Limb (tissue), 2 donors: ENCODE measurements at regions not wholly inside any gene's neighbourhood (a gene's known extent, or its start where the extent isn't known, plus 50 kb on each side); places are given as distances from the start of the nearest gene placed in this dataset.

Source experiments
- DNase-seq, 2 donors: peaks; one replicate each; pipeline ENCODE4 v3.0.0-alpha.2; 2016; ENCODE audit errors: extremely low spot score in 2 of 2

DNA sequence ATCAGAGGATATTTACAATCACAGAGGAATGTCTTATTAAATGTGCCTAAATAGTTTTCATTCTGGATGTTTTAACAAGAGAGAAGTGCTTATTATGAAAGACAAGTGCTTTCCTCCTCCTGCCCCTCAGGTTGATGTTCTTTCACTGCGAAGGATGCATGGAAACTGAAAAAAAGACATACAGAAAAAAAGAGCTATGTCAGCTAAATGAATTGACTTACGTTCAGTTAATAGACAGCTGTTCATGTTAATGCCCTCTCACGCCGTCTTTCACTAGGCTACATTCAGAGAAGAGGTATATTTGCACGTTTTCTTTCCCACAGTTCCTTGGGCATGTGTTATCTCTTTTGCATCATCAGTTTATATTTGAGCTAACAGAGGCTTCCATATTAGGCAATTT, 821.8 kb upstream of the PCDH9 start:
- no peak for DNase-seq

DNA sequence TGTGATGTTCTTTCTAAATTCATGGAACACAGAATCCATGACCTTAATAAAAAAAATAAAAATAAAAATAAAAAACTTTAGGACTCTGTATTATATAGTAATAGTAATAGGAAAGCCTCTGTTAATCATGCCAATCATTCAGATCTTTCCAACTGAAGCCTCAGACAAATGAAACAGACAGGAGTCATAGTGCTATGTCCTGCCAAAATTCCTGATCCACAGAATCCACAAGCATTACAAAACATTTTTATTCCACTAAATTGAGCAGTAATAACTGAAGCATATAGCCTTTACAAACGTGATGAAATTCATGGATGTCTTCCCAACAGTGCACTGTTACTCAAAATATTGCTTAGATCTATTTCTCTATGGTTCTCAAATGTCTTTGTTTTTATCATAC, 820.6 kb upstream of the PCDH9 start:
- DNase-seq, result no peak

DNA sequence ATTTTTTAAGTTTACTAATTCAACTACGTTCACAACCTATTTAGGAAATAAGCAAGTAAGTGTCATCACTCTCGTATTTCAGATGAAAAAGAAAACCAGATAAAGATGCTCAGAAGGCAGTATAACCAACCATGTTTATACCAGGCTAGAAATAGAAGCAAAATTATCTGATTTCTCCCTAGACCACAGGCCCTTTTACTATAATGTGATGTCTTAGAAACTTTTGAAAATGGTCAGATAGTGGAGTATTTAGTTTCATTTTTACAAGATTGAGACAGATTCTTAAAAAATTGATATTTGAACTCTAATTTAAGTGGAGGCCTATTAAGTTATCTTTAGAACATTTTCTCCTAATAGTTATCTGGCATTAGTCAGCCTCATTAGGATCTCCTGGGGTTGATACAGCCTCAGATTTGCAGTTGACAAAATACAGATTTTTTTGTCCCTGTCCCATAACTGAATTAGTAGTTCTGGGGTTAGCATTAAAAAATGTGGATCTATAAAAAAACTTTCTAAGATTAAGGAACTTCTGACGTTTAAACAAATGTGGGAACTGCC, 818.7 kb upstream of the PCDH9 start:
- no peak for DNase-seq

DNA sequence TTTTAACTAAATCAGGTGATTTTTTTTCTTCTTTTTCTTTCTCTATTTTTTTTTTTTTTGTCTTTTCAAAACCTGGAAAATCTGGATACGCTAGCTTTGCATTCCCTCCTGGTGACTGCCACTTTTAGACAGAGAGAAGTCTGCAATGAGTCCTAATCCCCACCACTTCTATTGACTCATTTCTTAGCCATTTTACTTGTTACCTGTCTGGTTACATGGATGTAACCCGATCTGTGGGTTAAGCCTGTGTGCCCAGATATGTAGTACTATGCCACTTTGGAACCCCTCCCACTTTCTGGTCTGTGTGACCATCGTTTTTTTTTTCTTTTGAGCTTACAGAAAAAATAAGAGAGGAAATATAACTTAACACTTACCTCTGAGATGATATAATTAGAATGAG, 817.8 kb upstream of the PCDH9 start:
- DNase-seq, result no peak

DNA sequence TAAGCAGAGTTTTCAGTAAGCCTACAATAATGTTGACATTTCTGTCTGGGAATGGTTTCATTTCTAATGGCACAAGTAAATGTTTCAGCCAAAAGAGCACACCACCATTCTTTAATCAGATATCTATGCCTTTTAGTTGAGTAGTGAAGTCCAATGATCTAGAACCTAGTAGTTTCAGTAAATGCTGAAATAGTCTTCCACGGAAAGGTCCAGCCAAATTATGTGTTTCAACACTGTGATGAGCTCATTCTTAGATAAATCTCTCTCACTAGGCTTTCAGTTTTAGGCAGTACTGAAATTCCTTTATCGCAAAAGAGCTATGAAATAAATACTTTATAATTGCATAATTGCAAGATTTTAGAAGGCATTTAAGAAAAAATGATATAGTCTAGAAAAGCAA, 816.8 kb upstream of the PCDH9 start:
- DNase-seq, result no peak

DNA sequence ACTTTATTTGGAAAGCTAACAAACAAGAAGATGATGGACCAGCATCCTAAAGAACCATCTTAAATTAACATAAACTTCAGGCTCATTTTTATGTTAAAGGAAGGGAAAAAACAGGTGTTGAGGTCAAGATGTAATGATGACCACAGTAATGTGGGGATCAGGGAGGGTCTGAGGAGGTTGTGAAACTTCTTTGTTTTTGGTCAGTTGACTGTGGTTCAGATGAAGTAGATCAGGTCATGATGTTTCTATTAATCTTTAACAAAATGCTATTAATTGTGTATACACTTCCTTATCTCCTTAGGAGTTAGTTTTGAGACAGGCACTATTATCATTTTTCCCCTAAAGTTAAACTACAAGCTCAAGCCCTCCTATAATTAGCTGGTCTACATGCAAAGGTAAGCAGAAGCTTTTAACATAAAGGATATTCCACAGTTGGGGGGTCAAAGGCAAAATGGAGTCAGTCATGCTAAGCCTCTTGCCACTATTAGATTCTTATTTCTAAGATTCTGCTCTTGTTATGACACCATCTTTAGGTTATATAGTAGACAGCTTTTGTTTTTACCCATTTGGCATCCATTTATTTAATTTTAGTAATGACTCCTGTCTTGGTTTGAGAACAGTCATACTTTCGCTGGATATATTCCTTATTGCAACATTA, 800.1 kb upstream of the PCDH9 start:
- no peak for DNase-seq

DNA sequence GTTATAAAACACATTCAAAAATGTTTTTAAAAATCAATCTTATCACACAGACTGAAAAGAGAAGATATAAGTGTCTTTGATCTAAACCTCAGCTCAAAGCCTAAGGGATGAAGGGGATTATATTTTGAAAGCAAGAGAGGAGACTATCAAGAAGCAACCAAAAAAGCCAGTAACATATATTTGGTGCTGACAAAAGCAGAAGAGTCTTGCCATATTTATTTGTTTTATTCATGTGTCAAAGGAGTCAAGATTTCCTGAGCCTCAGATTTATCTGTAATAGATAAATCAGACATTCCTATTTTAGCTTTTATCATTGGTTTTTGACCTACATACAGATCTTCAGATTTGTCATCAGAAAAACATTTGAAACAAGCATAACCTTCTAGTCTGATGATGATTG, 798.6 kb upstream of the PCDH9 start:
- DNase-seq, result no peak

DNA sequence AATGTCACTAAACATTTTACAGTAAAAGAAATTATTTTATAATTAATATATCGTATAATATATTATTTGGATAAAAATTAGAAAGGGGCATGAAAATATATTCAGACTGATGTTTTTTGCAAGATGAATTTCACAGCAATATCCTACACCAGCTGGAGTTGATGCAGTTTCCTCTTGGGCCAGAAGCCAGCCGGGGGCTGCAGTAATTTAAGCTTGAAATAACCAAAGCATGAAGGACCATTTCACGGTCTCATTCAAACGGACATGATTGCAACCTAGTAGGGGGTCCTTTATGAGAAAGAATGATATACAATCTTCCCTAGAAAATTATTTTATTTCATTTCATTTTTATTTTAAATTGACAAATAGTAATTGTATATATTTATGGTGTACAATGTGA, 797.2 kb upstream of the PCDH9 start:
- DNase-seq, result peak; percentile 15 to 38

DNA sequence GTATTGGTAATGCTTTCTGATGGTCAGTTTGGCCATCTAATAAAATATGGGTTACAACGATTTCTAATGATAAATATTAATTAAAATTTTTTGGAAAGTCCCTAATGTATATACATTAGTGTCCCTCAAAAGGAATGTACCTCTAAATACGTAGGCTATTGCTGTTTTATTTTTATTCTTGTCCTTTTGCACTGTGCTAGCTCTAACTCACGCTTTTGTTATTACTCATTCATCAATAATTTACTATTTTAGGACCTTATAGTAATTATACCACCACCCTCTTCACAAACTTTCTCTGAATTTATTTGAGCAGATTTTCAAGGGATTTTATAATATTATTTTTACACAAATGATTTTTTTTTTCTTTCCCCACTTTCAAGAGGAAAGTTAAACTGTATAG, 795.9 kb upstream of the PCDH9 start:
- DNase-seq, result no peak

DNA sequence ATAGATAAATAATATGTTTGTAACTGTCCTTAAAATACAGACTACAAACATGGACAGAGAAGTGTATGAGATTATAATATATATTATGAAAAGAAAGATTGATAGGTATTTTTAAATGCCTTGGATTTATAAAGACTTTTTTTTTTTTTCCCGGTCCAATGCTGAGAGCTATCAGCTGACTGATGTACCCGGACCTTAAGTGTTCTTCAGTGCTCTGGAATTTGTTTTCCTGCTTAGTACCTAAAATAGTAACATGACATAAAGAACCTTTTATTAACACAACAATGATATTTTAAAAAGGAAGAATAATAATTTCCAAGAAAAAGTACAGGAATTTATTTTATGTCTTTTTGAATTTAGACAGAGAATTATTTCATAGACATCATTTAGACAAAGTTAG, 795.5 kb upstream of the PCDH9 start:
- DNase-seq, result no peak

DNA sequence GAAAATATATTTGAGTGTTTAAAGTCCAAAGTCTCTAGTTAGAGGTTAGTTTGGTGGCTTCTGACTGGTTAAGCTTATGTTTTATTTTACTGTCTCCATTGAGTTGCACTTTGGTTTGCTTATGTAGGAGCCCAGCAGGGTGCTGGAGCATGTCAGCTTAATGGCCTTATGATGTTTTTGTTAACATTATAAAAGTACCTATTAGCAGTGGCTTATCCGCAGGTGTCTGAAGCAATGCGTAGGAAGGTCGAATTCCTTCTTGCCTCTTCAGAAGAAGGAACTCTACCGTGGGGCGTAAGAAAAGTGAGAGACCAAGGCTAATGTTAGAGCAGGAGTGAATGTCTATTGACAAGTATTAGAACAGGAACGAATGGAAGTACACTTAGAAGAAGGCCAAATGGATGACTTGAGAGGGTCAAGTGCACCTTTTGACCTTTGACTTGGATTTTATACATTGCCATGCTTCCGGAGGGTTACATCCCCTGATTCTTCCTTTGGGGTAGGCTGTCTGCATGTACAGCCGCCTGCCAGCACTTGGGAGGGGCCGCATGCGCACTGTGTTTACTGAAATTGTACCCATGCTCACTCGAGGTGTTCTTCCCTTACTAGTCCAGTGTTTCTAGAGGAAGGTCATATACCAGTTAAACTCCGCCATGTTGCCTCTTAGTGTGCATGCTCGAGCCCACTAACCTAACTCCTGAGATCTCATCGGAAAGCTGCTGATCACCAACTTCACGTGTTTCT, 793.9 kb upstream of the PCDH9 start:
- no peak for DNase-seq

DNA sequence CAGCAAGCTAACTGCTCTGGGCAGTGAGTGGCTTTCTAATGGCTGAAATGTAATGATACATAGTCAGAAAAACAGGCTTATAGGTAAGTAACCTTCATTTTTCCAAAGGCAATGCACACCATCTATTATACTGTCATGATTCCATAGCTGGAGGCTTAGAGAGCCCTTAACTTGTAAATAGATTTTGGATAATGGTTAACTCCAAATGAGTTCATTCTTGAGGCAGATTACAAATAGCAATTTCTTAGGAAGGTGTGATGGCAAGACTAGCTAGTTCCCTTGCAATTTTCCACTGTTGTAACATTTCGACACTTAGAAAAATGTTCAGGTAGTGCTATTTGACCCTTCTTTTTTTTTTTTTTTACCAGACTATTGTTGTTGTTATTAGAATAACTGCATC, 789.8 kb upstream of the PCDH9 start:
- DNase-seq, result no peak

DNA sequence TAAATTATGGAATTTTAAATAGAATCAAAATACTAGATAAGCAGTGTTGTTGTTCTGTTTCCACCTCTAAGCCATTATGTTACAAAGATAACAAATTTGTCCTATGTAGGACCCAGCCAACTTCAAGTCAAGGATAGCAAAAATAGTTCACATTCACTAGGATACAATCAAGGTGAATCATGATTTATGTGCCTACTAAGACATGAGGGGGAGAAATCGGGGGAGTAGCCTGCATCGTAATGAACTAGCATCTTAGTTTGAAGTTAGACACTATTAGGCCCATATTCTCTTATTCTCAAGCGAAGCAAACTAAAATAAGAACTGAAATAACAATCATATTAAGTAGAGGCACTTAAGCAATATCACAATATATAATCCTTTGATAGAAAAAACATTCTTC, 779.4 kb upstream of the PCDH9 start:
- no peak for DNase-seq

DNA sequence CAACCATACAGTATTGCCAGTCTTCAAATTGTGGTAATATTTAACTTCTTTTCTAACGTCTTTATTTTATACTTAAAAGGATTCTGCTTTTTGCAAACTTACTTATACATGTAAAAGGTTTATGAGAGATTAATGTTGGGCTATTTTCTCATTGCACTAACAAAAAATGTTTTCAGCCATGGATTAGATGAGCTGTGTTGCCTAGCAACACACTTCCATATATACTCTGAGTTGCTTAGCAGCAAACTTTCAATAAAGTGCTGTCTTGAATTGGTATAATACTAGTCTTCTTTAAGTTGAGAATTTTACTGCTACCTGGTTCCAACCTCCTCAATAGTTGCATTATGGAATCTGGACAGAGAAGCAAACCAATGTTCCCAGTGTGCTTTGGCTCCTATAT, 777.4 kb upstream of the PCDH9 start:
- DNase-seq, result peak in 1 of 2 donors; percentile 6

DNA sequence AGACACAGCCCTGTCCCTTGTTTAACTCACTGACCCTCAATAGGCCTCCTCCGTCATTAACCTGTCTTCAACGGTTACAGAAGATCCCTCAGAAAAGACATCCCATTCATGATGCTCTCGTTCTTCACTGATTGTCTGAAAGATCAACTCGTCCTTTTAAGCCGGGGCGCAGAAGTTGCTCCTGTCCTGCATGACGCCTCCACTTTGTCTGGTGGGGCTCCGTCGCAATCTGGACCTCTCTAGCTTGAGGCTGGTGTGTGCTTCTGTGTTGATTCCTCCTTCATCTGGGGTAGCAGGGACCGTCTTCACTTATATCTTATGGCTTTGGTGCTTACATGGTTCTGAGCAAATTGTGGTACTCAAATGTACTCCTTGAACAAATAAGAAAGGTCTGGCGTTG, 766.0 kb upstream of the PCDH9 start:
- no peak for DNase-seq

DNA sequence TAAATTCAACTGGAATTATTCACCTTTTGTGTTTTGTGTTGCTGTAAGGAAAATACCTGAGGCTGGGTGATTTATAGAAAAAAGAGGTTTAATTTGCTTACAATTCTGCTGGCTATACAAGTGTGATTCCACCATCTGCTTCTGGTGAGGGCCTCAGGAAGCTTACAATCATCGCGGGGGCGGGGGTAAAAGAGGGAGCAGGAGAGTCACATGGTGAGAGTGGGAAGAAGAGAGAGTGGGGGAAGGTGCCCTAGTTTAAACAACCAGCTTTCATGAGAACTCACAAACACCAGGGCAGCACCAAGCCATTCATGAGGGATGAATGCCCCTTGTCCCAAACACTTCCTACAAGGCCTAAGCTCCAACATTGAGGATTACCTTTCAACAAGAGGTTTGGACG, 760.7 kb upstream of the PCDH9 start:
- DNase-seq, result no peak

DNA sequence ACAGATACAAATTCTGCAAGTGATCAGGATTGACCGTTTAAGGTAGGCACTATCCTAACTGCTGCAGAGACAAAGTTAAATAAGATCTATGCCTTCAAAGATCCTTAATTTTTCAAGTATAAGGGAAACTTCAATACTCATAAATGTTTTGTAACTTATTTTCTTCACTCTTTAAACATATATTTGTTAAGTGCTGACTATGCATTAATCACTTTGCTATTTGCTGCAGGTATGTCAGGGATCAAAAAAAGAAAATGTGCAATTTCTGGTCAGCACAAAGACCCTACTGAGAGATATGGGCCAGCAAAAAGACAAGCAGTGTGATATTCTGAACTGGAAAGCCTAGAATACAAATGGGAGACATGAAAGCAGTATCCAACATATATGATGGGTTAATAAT, 756.1 kb upstream of the PCDH9 start:
- DNase-seq, result no peak

DNA sequence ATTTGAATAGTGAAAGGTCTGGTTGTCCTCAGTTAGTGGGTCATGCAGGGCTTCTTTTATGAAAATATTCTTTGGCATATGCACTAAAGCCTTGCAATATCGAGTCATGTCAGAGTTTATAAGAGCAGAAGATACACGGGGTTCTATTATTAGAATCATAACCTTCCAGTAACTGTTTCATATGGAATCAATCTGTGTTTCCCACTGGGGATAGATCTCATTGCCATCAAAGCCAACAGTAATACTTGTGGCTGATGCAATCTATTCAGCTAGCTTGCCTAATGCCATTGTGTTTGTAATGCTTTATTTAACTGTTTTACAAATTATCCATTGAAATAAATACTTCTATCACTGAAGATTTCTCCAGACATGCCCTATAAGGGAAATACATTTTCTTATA, 746.9 kb upstream of the PCDH9 start:
- peak in 1 of 2 donors; percentile 62 for DNase-seq

DNA sequence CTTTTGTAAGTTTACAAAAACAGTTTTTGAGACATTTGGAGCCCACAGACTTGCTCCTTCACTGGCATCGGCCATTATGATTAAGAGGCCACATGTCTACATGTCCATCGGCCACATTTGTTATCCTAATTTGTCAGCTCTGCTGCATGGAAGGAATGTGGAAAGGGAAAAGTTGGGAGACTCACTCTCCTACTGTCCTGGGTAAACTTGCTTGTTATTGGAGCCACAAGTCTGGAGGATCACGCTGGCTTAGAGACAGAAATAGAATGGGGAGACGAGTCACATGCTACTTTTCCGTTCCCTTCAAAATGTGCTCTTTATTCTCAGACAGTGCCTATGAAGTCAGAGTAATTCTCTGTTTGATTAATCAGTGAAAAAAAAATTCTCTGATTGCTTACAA, 741.2 kb upstream of the PCDH9 start:
- no peak for DNase-seq

DNA sequence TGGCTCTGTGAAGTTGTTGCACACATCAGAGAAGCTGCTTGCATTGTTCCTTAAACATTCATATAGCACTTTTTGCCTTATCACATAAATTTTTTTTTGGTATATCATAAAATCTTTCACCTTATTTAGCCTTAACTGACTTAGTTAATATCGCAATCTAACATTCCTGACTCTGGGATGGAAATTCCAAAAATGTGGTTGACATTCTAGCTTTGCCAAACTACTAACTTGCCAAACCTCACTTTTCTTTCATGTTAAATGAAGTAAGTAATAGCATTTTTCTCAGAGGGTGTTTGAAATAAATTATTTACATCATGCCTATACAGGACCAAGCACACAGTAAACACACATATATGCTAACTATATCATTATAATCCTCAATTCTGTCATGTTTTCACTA, 736.9 kb upstream of the PCDH9 start:
- no peak for DNase-seq

DNA sequence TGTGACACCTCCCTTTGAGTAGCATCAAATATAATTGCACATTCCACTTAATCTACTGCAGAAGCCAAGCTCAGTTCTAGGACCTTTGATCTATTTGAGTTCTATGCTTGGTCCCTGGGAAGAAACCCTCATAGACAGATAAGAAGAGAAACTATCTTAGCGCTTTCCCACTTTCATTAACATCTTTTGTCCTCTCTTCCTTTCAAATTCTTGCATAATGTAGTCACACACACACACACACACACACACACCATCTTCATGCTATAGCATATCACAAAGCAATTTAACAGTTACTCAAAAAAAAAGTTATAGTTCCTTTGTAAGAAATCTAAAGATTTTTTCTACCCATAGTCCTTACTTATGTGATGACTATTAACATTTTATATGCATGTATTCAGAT, 735.9 kb upstream of the PCDH9 start:
- DNase-seq, result no peak

DNA sequence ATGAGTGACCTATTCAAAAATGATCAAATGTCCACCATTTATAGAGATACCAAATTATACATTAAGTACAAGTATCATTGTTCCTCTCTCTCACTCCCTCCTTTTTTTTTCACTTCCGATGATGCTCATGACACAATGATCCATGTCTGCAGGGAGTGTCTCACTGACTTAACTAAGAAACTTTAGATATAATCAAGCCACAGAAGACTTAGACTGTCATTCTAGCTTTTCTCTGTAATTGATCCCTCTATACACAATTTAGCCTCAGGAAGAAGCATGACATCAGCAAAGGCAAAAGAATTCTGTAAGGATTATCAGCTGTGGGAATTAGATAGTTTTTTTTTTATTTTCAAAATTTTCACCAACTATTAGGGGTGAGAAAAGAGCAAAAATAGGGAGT, 734.9 kb upstream of the PCDH9 start:
- no peak for DNase-seq

DNA sequence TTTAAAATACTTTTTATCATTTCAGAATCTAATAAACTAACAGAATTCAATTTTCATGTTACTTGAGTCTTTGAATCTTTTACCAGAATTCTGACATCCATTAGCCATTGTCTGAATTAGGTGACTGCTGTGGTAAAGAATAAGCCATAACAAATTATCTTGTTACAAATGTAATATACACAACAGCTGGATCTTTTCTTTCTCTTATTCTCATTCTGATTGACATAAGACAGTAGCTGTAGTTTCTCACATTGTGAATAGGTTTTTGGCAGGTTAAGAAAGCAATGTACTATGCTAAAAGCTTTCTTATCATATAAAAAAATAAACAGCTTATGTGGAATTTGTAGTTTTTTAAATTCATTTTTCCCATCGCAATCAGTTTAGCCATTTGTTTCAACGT, 734.0 kb upstream of the PCDH9 start:
- DNase-seq, result no peak
